ENCODE measurements at regions not wholly inside any gene's neighbourhood (a gene's known extent, or its start where the extent isn't known, plus 50 kb on each side); places are given as distances from the start of the nearest gene placed in this dataset.

GRCh38 chrX:55919367-55920221 lies 202.0 kb downstream of the RRAGB start:
- H3K9ac ChIP-seq (replicated peaks in 1 of 4; ENCODE audit: extremely low read depth in 1 of 4, low read depth in 3 of 4, low read length in 3 of 4), result no peak overlapping the region
- no peak overlapping the region for H3K23ac ChIP-seq (ENCODE audit: insufficient read length)
- H4K20me1 ChIP-seq (replicated peaks in 1 of 2; ENCODE audit: control insufficient read depth in 1 of 2, insufficient read depth in 2 of 2, low read length in 2 of 2), result no peaks in the 10 kb centered on the region
- no peak overlapping the region for H4K8ac ChIP-seq (ENCODE audit: extremely low read depth, insufficient read depth, low read length)
- H2AK5ac ChIP-seq (ENCODE audit: low read depth, low read length), result no peak overlapping the region
- no peaks in the 10 kb centered on the region for H3K23me2 ChIP-seq (ENCODE audit: low read depth, low read length)
- H3K4me2 ChIP-seq (ENCODE audit: insufficient read depth in 1 of 2, low read depth in 2 of 2, low read length in 2 of 2), result no peak overlapping the region
- H3K4me3 ChIP-seq (ENCODE audit: extremely low read depth in 1 of 4, insufficient read depth in 2 of 4, low read depth in 3 of 4, low read length in 4 of 4), result no peak overlapping the region
- H3K27me3 ChIP-seq (replicated peaks in 1 of 4; ENCODE audit: control insufficient read depth in 3 of 4, extremely low read depth in 1 of 4, insufficient read depth in 3 of 4, low read length in 3 of 4), result no peaks in the 10 kb centered on the region
- no peak overlapping the region for H3K56ac ChIP-seq (replicated peaks; ENCODE audit: insufficient read length, low read depth, low read length)
- no peaks in the 10 kb centered on the region for H3K36me3 ChIP-seq (ENCODE audit: control insufficient read depth in 2 of 4, insufficient read depth in 4 of 4, low read length in 3 of 4)
- DNase-seq (ENCODE audit: low read depth in 1 of 2, low spot score in 2 of 2) (no peak), FAIRE-seq (peak; percentile 36)
- no peak overlapping the region for H2BK5ac ChIP-seq (ENCODE audit: low read depth, low read length)
- ChIA-PET POLR2A (ENCODE audit: partially characterized antibody) (no interaction called here), CTCF (ENCODE audit: partially characterized antibody) (interaction anchor here (0.6 to 1.2 kb wide), 5 partner anchors 10 to 328 kb away, joined by 3 to 6 read pairs (median 3); no protein-coding TSS in a partner anchor)
- H3K9me3 ChIP-seq (ENCODE audit: insufficient read depth in 2 of 2, low read depth in 1 of 2, low read length in 1 of 2), result peaks cover 0 to 3% of the 10 kb centered on the region in 2 experiments; a peak in 1 of 4 replicates
- 94% methylated on average over 3 of the region's 12 CpGs; no CpG with 5 or more reads in 1 of the 2 experiments for WGBS, 2 experiments (ENCODE audit: extremely low coverage in 1 of 2, insufficient coverage in 1 of 2, insufficient read length in 1 of 2, insufficient replicate concordance in 2 of 2, low coverage in 1 of 2, low lambda C conversion rate in 2 of 2, missing lambda C conversion rate in 1 of 2)
- H2BK120ac ChIP-seq (replicated peaks; ENCODE audit: low read depth, low read length), result no peak overlapping the region
- no peak overlapping the region for H4K91ac ChIP-seq (replicated peaks; ENCODE audit: insufficient read length, low read length)
- no peak overlapping the region for H2BK12ac ChIP-seq (ENCODE audit: low read depth, low read length)
- no peak overlapping the region for H3K18ac ChIP-seq (ENCODE audit: extremely low read depth, low read length)
- no peak overlapping the region for H3K4ac ChIP-seq (replicated peaks; ENCODE audit: insufficient read length, low read depth, low read length)
- no peak overlapping the region for H3K14ac ChIP-seq (ENCODE audit: insufficient read length)
- no peak overlapping the region for H4K5ac ChIP-seq (ENCODE audit: insufficient read length, low read depth, low read length)
- H3K79me2 ChIP-seq (ENCODE audit: control insufficient read depth in 1 of 2, insufficient read depth in 2 of 2, low read length in 2 of 2), result no peaks in the 10 kb centered on the region
- no peak overlapping the region for H2AFZ ChIP-seq (ENCODE audit: low read length)
- H2BK15ac ChIP-seq (ENCODE audit: low read length), result no peak overlapping the region
- no peaks in the 10 kb centered on the region for H3K79me1 ChIP-seq (ENCODE audit: low read depth, low read length)
- H2BK20ac ChIP-seq (ENCODE audit: low read length), result no peak overlapping the region
- H3K4me1 ChIP-seq (replicated peaks in 1 of 4; ENCODE audit: control insufficient read depth in 3 of 4, insufficient read depth in 4 of 4, low read length in 3 of 4), result no peaks in the 10 kb centered on the region
- H3K27ac ChIP-seq (ENCODE audit: low read depth, low read length), result no peak overlapping the region
- no peak for TF ChIP-seq BRCA1 (IDR thresholded peaks at IDR 0.05; ENCODE audit: low read depth, low read length)
- TF ChIP-seq TAF1 (IDR thresholded peaks at IDR 0.05; ENCODE audit: low read depth, low read length), result no peak
- no peak for TF ChIP-seq BACH1 (IDR thresholded peaks at IDR 0.05; ENCODE audit: low read length)
- TF ChIP-seq, protein P1, sequence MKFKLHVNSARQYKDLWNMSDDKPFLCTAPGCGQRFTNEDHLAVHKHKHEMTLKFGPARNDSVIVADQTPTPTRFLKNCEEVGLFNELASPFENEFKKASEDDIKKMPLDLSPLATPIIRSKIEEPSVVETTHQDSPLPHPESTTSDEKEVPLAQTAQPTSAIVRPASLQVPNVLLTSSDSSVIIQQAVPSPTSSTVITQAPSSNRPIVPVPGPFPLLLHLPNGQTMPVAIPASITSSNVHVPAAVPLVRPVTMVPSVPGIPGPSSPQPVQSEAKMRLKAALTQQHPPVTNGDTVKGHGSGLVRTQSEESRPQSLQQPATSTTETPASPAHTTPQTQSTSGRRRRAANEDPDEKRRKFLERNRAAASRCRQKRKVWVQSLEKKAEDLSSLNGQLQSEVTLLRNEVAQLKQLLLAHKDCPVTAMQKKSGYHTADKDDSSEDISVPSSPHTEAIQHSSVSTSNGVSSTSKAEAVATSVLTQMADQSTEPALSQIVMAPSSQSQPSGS (IDR thresholded peaks at IDR 0.05; ENCODE audit: low read length), result no peak
- TF ChIP-seq RFX5 (IDR thresholded peaks at IDR 0.05; ENCODE audit: borderline replicate concordance, low read depth, low read length), result no peak
- TF ChIP-seq RAD21 (IDR thresholded peaks at IDR 0.05 in 1 of 2, conservative IDR thresholded peaks at IDR 0.05 in 1 of 2; ENCODE audit: low read depth in 2 of 2, low read length in 2 of 2), result no peak
- TF ChIP-seq ZNF274 (IDR thresholded peaks at IDR 0.05; ENCODE audit: borderline replicate concordance, extremely low read depth, low read length), result no peak
- TF ChIP-seq HDAC2 (IDR thresholded peaks at IDR 0.05; ENCODE audit: borderline replicate concordance in 1 of 2, low read depth in 2 of 2, low read length in 2 of 2), result no peak
- no peak for TF ChIP-seq KDM5A (IDR thresholded peaks at IDR 0.05; ENCODE audit: low read length)
- no peak for TF ChIP-seq FOSL1 (IDR thresholded peaks at IDR 0.05; ENCODE audit: insufficient read depth, low read depth, low read length)
- no peak for TF ChIP-seq TCF12 (IDR thresholded peaks at IDR 0.05; ENCODE audit: low read depth, low read length)
